T-helper 1 cell (primary cell): ENCODE measurements at regions not wholly inside any gene's neighbourhood (a gene's known extent, or its start where the extent isn't known, plus 50 kb on each side); places are given as distances from the start of the nearest gene placed in this dataset.
"Not testable (repeated sequence)": the region's sequence is repeated elsewhere in the genome, so short reads cannot be mapped to it uniquely, and the experiment has no call there.

Source experiments
- DNase-seq, 5 donors: peaks; one replicate each; pipeline ENCODE4 v3.0.0-alpha.2; 2012 to 2020

- not testable (repeated sequence) for DNase-seq
These were observed 470.0 kb downstream of the SETD4 start for GRCh38 chr21:35590284-35590683.

- DNase-seq = no peak
These were observed 472.4 kb downstream of the SETD4 start for GRCh38 chr21:35587841-35588380.

- no peak for DNase-seq
These were observed 474.0 kb downstream of the SETD4 start for GRCh38 chr21:35586305-35586704.

GRCh38 chr21:35585878-35586277 is 474.4 kb downstream of the SETD4 start:
- DNase-seq = no peak

- DNase-seq = no peak
These were observed 475.2 kb downstream of the SETD4 start for GRCh38 chr21:35585155-35585554.

- DNase-seq = no peak
These were observed 476.6 kb downstream of the SETD4 start for GRCh38 chr21:35583566-35584216.

GRCh38 chr21:35582731-35583130 is 477.6 kb downstream of the SETD4 start:
- DNase-seq = no peak

- no peak for DNase-seq
These were observed 478.7 kb downstream of the SETD4 start for GRCh38 chr21:35581640-35582039.

- DNase-seq = peak in 1 of 5 donors; percentile 17
These were observed 480.6 kb downstream of the SETD4 start for GRCh38 chr21:35579520-35580293.

- DNase-seq = peak in 1 of 5 donors; percentile 18
These were observed 481.4 kb downstream of the SETD4 start for GRCh38 chr21:35578831-35579471.

GRCh38 chr21:35578347-35578782 is 482.0 kb downstream of the SETD4 start:
- no peak for DNase-seq

- no peak for DNase-seq
These were observed 484.9 kb downstream of the SETD4 start for GRCh38 chr21:35575280-35575915.

- no peak for DNase-seq
These were observed 486.6 kb downstream of the SETD4 start for GRCh38 chr21:35573472-35574374.

- DNase-seq = no peak
These were observed 488.4 kb downstream of the SETD4 start for GRCh38 chr21:35571910-35572309.

GRCh38 chr21:35568643-35569042 is 491.7 kb downstream of the SETD4 start:
- DNase-seq = no peak

- no peak for DNase-seq
These were observed 493.5 kb downstream of the SETD4 start for GRCh38 chr21:35566874-35567273.

- DNase-seq = no peak
These were observed 495.1 kb downstream of the SETD4 start for GRCh38 chr21:35565204-35565611.

GRCh38 chr21:35563885-35564451 is 496.4 kb downstream of the SETD4 start:
- DNase-seq = no peak

GRCh38 chr21:35562876-35563275 is 497.4 kb downstream of the SETD4 start:
- DNase-seq = no peak

- no peak for DNase-seq
These were observed 499.2 kb downstream of the SETD4 start for GRCh38 chr21:35561116-35561515.

GRCh38 chr21:35559829-35560225 is 500.5 kb downstream of the SETD4 start:
- DNase-seq = no peak
